Hepatocyte (in vitro differentiated cells): ENCODE measurements at regions not wholly inside any gene's neighbourhood (a gene's known extent, or its start where the extent isn't known, plus 50 kb on each side); places are given as distances from the start of the nearest gene placed in this dataset.

Source experiments
- EZH2 ChIP-seq: fragments of 200-600 bp; sonication (generic); IDR thresholded peaks from 2 replicates; pipeline ENCODE4 v1.6.1; 2016; ENCODE audit warnings: antibody characterized with exemption, mild to moderate bottlenecking, borderline replicate concordance
- EZH2phosphoT487 ChIP-seq: fragments of 200-600 bp; sonication (generic); IDR thresholded peaks from one replicate; pipeline ENCODE4 v1.6.1; 2018; ENCODE audit warnings: antibody characterized with exemption, mild to moderate bottlenecking, low read depth, moderate library complexity; ENCODE audit not compliant: unreplicated experiment, severe bottlenecking
- TF ChIP-seq, protein P1 (sequence below): fragments of 200-600 bp; sonication (generic); IDR thresholded peaks from 2 replicates; pipeline ENCODE4 v1.5.1; 2016; ENCODE audit warnings: antibody characterized with exemption, mild to moderate bottlenecking; ENCODE audit not compliant: poor library complexity

GRCh38 chr4:157687971-157688370, 467.4 kb downstream of the GRIA2 start:
- TF ChIP-seq, protein P1, sequence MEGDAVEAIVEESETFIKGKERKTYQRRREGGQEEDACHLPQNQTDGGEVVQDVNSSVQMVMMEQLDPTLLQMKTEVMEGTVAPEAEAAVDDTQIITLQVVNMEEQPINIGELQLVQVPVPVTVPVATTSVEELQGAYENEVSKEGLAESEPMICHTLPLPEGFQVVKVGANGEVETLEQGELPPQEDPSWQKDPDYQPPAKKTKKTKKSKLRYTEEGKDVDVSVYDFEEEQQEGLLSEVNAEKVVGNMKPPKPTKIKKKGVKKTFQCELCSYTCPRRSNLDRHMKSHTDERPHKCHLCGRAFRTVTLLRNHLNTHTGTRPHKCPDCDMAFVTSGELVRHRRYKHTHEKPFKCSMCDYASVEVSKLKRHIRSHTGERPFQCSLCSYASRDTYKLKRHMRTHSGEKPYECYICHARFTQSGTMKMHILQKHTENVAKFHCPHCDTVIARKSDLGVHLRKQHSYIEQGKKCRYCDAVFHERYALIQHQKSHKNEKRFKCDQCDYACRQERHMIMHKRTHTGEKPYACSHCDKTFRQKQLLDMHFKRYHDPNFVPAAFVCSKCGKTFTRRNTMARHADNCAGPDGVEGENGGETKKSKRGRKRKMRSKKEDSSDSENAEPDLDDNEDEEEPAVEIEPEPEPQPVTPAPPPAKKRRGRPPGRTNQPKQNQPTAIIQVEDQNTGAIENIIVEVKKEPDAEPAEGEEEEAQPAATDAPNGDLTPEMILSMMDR: no peak
- TF ChIP-seq EZH2phosphoT487: no peak
- no peak for TF ChIP-seq EZH2
